AG04450 (cell line): ENCODE measurements at regions not wholly inside any gene's neighbourhood (a gene's known extent, or its start where the extent isn't known, plus 50 kb on each side); places are given as distances from the start of the nearest gene placed in this dataset.

Experiments used
- CTCF ChIA-PET: fragments of 300-600, 350-600 bp; formaldehyde crosslinking; extraction: SDS; loops from one replicate; lab custom pipeline; 2022; ENCODE audit warnings: antibody characterized with exemption, inconsistent platforms; lab: Charles Lee
- POLR2A ChIA-PET: fragments of 350-600 bp; formaldehyde crosslinking; extraction: SDS; loops from one replicate; lab custom pipeline; 2021; ENCODE audit warnings: antibody characterized with exemption, inconsistent platforms; lab: Yijun Ruan, JAX
- DNase-seq: peaks from one replicate; pipeline ENCODE4 v3.0.0-alpha.2; 2011; ENCODE audit warnings: low read depth, low spot score
- H3K27ac ChIP-seq: one replicate; pipeline ENCODE4 v1.5.1; 2012; ENCODE audit warnings: low read depth, low read length, control low read depth
- H3K27me3 ChIP-seq: one replicate; pipeline ENCODE4 v1.6.0; 2012; ENCODE audit warnings: low read length; ENCODE audit not compliant: control insufficient read depth, insufficient read depth
- H3K4me3 ChIP-seq: 2 replicates; pipeline ENCODE4 v1.5.1; 2011; ENCODE audit warnings: mild to moderate bottlenecking, low read depth, low read length, control low read depth
- H3K9me3 ChIP-seq: 2 replicates; pipeline ENCODE4 v1.5.1; 2012; ENCODE audit warnings: low read length; ENCODE audit not compliant: control insufficient read depth, insufficient read depth
- TF ChIP-seq, protein P1 (sequence below): IDR thresholded peaks from 2 replicates; pipeline ENCODE4 v1.5.1; 2011; ENCODE audit warnings: low read depth, low read length, control low read depth, inconsistent platforms

DNA sequence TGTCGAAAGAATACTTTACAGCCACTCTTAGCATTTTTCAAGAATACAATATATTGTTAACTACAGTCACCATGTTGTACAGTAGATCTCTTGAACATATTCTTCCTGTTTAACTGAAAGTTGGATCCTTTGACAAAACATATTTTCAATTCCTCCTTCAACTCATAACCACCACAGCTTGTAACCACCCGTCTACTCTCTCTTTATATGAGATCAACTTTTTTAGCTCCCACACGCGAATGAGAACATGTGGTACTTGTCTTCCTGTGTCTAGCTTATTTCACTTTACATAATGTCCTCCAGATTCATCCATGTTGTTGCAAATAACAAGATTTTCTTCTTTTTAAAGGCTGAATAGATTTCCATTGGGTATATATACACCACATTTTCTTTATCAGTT is 338.3 kb upstream of the IGFBP7 start:
- TF ChIP-seq, protein P1, sequence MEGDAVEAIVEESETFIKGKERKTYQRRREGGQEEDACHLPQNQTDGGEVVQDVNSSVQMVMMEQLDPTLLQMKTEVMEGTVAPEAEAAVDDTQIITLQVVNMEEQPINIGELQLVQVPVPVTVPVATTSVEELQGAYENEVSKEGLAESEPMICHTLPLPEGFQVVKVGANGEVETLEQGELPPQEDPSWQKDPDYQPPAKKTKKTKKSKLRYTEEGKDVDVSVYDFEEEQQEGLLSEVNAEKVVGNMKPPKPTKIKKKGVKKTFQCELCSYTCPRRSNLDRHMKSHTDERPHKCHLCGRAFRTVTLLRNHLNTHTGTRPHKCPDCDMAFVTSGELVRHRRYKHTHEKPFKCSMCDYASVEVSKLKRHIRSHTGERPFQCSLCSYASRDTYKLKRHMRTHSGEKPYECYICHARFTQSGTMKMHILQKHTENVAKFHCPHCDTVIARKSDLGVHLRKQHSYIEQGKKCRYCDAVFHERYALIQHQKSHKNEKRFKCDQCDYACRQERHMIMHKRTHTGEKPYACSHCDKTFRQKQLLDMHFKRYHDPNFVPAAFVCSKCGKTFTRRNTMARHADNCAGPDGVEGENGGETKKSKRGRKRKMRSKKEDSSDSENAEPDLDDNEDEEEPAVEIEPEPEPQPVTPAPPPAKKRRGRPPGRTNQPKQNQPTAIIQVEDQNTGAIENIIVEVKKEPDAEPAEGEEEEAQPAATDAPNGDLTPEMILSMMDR, result no peak
- no peaks in the 10 kb centered on the region for H3K9me3 ChIP-seq
- no peak for DNase-seq
- no peak overlapping the region for H3K4me3 ChIP-seq
- H3K27ac ChIP-seq, result no peak overlapping the region
- POLR2A ChIA-PET, result no interaction called here
- CTCF ChIA-PET, result interaction anchor here (0.7 kb wide), 1 partner anchor 21 kb away, joined by 3 read pairs; no protein-coding TSS in a partner anchor
- H3K27me3 ChIP-seq, result no peaks in the 10 kb centered on the region

- TF ChIP-seq, protein P1, result no peak
- no peaks in the 10 kb centered on the region for H3K27me3 ChIP-seq
- ChIA-PET POLR2A (no interaction called here), CTCF (no interaction called here)
- no peak for DNase-seq
- H3K27ac ChIP-seq, result no peak overlapping the region
- H3K9me3 ChIP-seq, result no peaks in the 10 kb centered on the region
- H3K4me3 ChIP-seq, result no peak overlapping the region
Observed at GRCh38 chr4:57446266-57446665, 336.1 kb upstream of the IGFBP7 start.

GRCh38 chr4:57445686-57446085 is 335.5 kb upstream of the IGFBP7 start:
- TF ChIP-seq, protein P1, result no peak
- POLR2A ChIA-PET, result no interaction called here
- Histone ChIP-seq H3K9me3 (no peaks in the 10 kb centered on the region), H3K4me3 (no peak overlapping the region), H3K27ac (no peak overlapping the region), H3K27me3 (no peaks in the 10 kb centered on the region)
- CTCF ChIA-PET, result no interaction called here
- DNase-seq, result no peak

DNA sequence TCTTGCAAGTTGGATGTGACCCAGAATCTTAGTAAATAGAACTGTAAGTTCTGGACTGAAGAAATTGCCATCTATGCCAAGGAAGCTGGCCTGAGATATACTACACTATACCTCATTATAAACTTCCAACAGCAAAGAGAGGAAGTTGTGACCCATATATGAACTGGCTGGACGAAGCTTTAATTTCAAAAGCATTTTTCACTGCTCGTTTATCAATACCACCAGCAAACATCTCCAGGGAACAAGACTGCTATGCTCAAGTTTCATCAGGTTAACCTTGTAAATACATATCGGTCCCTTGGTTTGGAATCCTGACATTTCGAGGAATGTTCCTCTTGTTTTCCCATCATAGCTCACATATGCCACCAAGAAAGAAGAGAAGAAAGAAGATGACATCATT is 334.5 kb upstream of the IGFBP7 start:
- CTCF ChIA-PET, result no interaction called here

GRCh38 chr4:57443787-57444186 is 333.6 kb upstream of the IGFBP7 start:
- Histone ChIP-seq H3K27ac (no peak overlapping the region), H3K9me3 (no peaks in the 10 kb centered on the region), H3K27me3 (no peaks in the 10 kb centered on the region), H3K4me3 (no peak overlapping the region)
- no peak for DNase-seq
- ChIA-PET POLR2A (no interaction called here), CTCF (interaction anchor here (0.7 to 0.9 kb wide), 3 partner anchors 16 to 258 kb away, joined by 3 to 7 read pairs (median 3); no protein-coding TSS in a partner anchor)
- TF ChIP-seq, protein P1, result no peak

More for the DNA sequence above, 334.5 kb upstream of the IGFBP7 start:
- POLR2A ChIA-PET, result no interaction called here
- no peak overlapping the region for H3K4me3 ChIP-seq
- no peaks in the 10 kb centered on the region for H3K9me3 ChIP-seq
- no peaks in the 10 kb centered on the region for H3K27me3 ChIP-seq
- TF ChIP-seq, protein P1, result no peak
- H3K27ac ChIP-seq, result no peak overlapping the region
- no peak for DNase-seq
